ENCODE measurements at regions not wholly inside any gene's neighbourhood (a gene's known extent, or its start where the extent isn't known, plus 50 kb on each side); places are given as distances from the start of the nearest gene placed in this dataset.

DNA sequence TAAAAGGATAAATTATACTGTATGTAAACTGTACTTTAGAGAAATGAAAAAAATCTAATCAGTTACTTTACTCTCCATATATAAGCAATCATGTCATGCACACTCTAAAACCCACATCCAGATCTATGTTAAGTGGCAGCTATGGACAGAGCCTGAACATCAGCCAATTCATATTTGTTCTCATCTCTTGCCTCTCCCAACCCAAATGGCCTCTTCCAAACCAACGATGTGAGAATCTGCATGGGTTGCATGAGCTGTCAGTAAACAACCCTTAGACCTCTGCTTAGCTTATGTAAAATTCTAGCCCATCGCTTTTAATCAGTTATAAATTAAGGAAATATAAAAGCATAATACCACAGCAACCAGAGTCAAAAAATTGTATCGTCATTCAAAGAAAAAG is 288.7 kb upstream of the INTU start:
- Histone ChIP-seq H3K27ac (no peak overlapping the region), H3K27me3 (no peaks in the 10 kb centered on the region), H3K9me3 (no peaks in the 10 kb centered on the region), H3K4me3 (no peak overlapping the region), H3K36me3 (no peaks in the 10 kb centered on the region), H3K4me1 (no peaks in the 10 kb centered on the region)
- DNase-seq: no peak
- no peak for TF ChIP-seq POLR2A (IDR thresholded peaks at IDR 0.05)
- TF ChIP-seq, protein P1, sequence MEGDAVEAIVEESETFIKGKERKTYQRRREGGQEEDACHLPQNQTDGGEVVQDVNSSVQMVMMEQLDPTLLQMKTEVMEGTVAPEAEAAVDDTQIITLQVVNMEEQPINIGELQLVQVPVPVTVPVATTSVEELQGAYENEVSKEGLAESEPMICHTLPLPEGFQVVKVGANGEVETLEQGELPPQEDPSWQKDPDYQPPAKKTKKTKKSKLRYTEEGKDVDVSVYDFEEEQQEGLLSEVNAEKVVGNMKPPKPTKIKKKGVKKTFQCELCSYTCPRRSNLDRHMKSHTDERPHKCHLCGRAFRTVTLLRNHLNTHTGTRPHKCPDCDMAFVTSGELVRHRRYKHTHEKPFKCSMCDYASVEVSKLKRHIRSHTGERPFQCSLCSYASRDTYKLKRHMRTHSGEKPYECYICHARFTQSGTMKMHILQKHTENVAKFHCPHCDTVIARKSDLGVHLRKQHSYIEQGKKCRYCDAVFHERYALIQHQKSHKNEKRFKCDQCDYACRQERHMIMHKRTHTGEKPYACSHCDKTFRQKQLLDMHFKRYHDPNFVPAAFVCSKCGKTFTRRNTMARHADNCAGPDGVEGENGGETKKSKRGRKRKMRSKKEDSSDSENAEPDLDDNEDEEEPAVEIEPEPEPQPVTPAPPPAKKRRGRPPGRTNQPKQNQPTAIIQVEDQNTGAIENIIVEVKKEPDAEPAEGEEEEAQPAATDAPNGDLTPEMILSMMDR (IDR thresholded peaks at IDR 0.05): no peak

DNA sequence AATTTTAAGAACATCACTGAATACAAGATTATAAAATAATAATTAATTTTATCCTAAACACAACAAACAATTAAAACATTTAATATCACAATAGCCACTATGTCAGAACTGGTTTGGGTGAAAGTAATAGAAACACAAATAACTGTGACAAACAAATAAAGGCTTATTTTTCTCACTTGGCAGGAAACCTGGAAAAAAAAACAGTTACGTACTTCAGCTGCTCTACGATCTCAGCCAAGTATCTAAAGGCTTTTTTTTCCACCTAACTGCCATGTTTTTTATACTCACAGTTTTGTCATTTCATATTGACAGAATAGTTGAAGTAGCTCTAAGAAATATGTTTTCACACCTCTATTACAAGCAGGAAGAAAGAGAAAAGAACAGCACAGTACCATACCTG is 284.8 kb upstream of the INTU start:
- H3K9me3 ChIP-seq: no peaks in the 10 kb centered on the region
- no peak for DNase-seq
- H3K27me3 ChIP-seq: no peaks in the 10 kb centered on the region
- no peaks in the 10 kb centered on the region for H3K36me3 ChIP-seq
- TF ChIP-seq, protein P1 (IDR thresholded peaks at IDR 0.05): no peak
- TF ChIP-seq POLR2A (IDR thresholded peaks at IDR 0.05): no peak
- H3K4me3 ChIP-seq: no peak overlapping the region
- no peak overlapping the region for H3K27ac ChIP-seq
- H3K4me1 ChIP-seq: no peaks in the 10 kb centered on the region

DNA sequence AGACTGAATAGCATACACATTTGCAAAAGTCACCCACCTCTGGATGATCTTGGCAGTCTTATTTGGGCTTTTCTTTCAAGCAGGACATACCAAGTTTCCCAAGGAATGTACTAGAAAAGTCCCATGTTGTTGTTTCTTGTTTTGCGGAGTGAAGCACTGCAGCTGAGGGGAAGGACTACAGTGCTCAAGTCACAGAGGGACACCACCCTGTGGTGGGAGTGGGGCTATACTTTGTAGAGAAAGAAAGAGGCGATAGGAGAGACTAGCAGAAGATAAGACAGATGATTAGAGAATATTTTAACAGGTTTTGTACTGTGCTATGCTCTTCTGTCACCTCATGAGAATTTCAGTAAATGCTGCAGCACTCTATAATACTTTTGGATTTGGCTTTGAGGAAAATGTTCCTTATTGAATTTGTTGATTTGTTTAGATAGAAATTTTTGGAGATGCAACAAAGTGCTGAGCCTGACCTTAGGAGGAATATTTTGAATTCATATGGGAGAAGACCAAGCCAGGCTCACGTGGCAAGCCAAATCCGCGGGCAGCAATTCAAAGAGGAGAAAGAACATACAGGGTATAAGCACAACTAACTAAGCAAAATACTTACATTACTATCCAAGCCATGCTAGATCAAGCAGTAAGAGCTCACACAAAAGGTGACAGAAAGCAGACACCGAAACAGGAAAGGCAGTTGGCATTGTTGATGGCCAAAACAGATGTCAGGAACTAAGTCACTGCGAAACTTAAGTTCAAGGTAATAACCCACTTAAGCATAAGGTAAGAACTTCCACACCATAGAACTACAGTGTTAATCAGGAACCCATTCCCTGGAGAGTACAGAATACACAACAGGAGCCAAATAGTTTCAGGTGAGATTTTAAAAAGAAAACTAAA is 280.3 kb upstream of the INTU start:
- TF ChIP-seq POLR2A (IDR thresholded peaks at IDR 0.05): no peak
- TF ChIP-seq, protein P1 (IDR thresholded peaks at IDR 0.05): no peak
- H3K4me1 ChIP-seq: no peaks in the 10 kb centered on the region
- no peak for DNase-seq
- no peak overlapping the region for H3K4me3 ChIP-seq
- no peak overlapping the region for H3K27ac ChIP-seq
- no peaks in the 10 kb centered on the region for H3K36me3 ChIP-seq
- H3K27me3 ChIP-seq: no peaks in the 10 kb centered on the region
- no peaks in the 10 kb centered on the region for H3K9me3 ChIP-seq

DNA sequence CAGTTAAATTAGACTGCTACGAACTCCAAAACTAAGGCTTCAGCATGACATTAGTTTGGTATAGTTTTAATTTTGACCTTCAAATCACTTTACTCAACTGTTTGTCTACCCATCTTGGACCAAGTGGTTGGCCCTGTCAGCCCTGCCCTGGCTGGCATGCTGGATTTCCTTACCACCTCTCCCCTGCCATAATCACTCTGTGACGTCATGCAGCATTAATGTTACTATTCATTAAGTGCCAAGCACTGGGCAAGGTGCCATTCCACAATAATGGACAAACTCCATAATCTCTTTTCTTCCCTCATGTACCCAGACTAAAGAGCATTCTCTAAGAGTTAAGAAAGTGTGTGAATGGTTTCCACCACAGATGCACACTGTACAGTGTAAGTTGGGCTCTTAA is 277.0 kb upstream of the INTU start:
- DNase-seq: no peak
- TF ChIP-seq POLR2A (IDR thresholded peaks at IDR 0.05): no peak
- TF ChIP-seq, protein P1 (IDR thresholded peaks at IDR 0.05): no peak
- no peak overlapping the region for H3K4me3 ChIP-seq
- H3K36me3 ChIP-seq: no peaks in the 10 kb centered on the region
- no peak overlapping the region for H3K27ac ChIP-seq
- H3K9me3 ChIP-seq: no peaks in the 10 kb centered on the region
- no peaks in the 10 kb centered on the region for H3K27me3 ChIP-seq
- H3K4me1 ChIP-seq: no peaks in the 10 kb centered on the region

DNA sequence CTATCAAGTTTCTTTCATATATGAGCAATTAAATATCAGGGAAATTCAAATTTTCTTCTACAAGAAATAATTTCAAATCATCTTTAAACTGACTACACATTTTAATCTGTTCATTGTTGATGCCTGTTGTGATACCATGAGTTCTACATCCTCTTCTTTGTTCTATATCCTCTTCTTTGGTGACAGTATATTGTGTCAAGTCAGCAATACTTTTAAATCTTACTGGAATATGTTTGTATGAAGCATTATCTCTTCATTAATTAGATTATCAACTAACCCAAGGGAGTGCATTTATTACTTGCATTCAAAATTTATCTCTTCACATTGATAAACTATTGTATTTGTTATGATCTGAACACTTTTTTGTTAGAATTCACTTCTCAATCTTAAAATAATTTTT is 275.0 kb upstream of the INTU start:
- TF ChIP-seq, protein P1 (IDR thresholded peaks at IDR 0.05): no peak
- no peak for TF ChIP-seq POLR2A (IDR thresholded peaks at IDR 0.05)
- H3K36me3 ChIP-seq: no peaks in the 10 kb centered on the region

More for the DNA sequence above, 275.0 kb upstream of the INTU start:
- H3K27me3 ChIP-seq: no peaks in the 10 kb centered on the region
- H3K9me3 ChIP-seq: no peaks in the 10 kb centered on the region
- H3K4me1 ChIP-seq: no peaks in the 10 kb centered on the region
- no peak overlapping the region for H3K4me3 ChIP-seq
- H3K27ac ChIP-seq: no peak overlapping the region
- no peak for DNase-seq

Measured in Peyer's patch (tissue), 4 donors.